HT-29 (cell line): ENCODE measurements at regions not wholly inside any gene's neighbourhood (a gene's known extent, or its start where the extent isn't known, plus 50 kb on each side); places are given as distances from the start of the nearest gene placed in this dataset. TPM values are rescaled to one million over a fixed set of nuclear protein-coding genes. Genes with fewer than 3 reads are reported as not detected.

Experiments
- DNase-seq: peaks from one replicate; pipeline ENCODE4 v3.0.0-alpha.2; 2015; ENCODE audit warnings: low spot score
- small RNA-seq: library from RNA; depleted of rRNA; stranded (forward); fragments of <200 nt; gene quantifications from one replicate; pipeline ENCODE3, GENCODE V24; 2014

DNA sequence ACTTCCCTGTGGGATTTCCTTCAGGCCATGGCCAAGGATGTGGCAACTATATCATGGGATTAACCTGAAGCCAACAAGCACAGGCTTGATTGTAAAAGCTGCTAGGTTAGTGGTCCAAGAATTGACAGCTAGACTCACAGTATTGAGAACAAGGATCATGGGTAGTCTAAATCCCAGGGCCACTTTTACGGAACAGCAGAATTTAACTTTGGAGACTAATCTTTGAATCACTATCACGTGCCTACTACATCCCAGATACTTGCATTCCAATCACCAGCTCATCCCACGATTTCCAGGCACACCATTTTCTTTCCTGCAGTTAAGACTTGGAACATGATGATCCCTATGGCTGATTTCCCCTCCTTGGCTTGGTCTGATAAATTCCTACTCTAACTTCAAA lies 65.6 kb upstream of the ADO start:
- no peak for DNase-seq

DNA sequence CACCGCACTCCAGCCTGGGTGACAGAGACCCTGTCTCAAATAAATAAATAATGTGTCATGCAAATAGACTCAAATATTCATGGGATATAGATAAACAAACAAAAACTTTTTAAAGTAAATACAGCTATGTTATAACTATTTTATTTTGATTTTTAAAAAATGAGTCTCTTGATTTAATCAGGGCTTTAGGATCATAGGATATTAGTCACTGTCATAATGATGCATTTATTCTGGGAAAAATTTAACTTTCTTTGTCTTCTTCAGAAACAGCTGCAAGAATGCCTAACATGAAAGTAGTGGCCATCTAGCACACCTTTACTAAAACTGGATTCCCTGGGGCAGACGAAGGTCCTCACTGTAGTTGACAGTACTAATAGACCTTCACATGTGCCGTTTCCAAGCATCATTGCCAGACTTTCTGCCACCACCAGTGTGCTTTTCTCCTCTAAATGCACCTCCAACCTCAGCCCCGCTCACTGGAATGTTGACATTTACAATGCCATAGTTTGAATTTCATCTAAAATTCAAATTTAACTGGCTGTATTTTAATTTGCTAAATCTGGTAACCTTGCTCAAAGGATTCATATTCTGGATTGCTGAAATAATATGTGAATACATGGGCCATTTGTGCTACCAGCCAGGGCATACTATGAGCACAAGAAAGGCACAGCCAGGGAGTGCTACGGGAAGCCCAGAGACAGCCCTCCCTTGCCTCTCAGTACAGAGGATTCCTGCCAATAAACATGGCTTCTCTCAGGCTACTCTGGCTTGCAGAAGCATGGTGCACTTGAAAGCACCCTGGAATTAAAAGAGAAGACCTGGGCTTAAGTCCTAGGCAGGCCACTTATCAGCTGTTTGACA lies 63.4 kb upstream of the ADO start:
- DNase-seq = no peak

DNA sequence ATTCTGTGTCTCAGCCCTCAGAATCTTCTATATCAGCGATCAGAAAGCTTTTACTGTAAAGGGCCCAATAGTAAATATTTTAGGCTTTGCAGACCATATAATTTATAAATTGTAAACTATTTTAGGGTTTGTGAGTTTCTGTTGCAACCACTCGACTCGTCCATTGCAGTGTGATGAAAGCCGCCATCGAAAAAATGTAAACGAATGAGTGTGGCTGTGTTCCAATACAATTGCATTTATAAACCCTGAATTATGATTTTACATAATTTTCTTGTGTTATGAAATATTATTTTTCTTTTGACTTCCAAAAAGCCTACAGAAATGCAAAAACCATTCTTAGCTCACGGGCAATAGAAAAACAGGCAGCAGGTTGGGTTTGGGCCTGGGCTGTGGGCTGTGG lies 62.5 kb upstream of the ADO start:
- DNase-seq = no peak

DNA sequence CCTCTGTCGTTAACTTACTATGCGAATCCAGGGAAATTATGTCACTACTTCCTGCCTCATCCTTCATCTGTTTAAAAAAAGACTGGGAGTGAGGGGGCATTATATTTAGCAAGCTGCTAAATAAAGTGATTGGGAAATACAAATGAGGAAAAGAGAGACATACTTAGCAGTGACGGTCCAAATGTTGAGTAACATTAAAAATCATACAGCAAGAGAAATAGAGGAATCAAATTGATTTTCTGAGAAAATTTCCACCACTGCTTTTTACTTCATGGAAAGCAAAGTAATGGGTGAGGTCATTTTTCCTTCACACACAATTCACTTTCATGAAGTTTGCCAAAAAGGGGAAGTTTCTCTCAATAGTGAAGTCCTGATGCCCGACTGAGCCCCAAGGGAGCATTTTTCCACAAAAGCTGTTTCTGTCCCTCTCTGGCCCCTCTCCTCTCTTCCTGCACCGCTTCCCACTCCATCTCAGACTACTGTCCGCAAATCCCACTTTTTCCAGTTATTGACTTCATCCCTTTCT lies 61.9 kb upstream of the ADO start:
- no peak for DNase-seq

DNA sequence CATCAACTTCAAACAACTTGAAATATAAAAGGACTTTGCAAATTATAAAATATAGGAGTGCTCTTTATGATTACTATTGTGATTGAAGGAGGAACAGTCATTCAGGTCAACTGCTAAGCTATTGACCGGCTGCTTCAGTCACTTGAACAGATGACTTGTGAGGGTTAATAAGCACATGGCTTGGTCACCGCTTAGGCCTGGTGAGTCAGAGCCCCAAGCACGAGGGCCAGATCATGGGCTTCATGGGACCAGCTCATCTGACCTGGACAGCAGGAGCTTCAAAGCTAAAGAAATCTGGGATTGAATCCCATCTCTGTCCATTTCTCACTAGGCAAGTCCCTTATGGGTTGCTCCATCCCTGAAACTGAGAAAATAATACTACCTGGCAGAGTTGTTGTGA lies 60.4 kb upstream of the ADO start:
- no peak for DNase-seq

DNA sequence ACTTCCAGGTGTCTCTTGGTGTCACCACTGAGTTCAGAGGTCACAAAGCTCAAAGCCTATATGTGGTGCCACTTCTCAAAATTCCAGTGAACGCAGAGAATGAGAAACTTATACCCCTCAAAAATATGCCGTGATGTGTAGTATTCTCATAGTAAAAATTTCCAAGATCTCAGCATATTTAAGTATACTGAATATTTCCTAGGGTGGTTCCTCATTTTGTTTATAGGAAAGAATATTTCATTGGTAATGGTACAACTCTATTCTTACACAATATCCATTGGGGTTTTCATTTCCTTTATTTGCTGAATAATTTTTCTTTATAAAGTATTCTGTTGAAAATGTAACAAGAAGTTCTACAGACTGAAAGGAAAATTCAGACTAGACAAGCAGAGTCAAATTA lies 58.9 kb upstream of the ADO start:
- no peak for DNase-seq

DNA sequence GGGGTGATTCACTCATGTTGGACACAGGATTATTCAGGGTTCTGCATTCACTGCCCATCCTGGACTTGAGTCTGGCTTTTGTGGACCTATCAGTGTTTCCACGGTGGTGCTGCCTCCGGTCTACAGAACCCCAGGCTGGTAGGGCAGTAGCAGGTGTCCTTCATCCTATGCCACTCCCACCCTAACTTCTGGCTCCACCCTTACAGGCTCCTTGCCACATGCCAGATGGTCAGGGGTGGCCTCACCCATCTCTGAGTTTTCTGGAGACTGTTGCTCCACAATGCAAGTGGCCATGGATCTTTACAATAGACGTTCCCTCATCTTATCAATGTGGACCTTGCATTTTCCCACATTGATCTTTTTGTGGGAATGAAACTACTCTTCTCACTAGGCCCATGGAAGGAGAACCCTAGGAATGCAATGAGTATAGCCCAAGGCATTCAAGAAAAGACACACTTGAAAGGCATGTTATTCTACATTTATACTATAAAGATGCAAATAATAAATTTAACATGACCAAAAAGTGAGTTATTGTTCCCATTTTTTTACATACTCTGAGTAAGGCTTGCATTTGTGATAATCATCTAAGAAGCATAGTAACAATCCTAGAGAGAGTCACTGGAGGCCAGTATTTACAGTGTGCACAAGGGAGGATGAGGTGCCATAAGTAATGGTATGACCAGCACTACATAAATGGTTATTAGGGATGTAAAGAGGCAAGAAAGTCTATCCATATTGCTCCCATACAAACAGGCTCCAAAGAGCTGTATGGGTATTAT lies 57.4 kb upstream of the ADO start:
- DNase-seq = no peak

DNA sequence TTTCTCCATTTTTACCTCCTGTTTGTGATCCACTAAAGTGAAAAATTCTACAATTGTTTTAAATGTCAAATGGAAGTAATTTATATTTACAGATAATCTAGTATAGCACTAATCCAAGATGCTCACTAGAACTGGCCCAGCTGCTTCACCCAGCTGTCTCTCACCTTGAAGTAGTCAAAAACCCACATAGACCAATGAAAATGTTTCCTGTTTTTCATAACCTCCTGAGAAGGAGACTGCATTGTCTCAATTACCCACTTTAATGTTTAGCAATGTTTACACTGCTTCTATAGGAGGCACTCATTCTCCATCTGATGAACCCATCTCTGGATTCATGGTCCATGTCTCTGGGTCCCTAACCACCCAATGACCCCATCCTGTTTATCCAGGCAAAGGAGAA lies 56.1 kb upstream of the ADO start:
- no peak for DNase-seq

DNA sequence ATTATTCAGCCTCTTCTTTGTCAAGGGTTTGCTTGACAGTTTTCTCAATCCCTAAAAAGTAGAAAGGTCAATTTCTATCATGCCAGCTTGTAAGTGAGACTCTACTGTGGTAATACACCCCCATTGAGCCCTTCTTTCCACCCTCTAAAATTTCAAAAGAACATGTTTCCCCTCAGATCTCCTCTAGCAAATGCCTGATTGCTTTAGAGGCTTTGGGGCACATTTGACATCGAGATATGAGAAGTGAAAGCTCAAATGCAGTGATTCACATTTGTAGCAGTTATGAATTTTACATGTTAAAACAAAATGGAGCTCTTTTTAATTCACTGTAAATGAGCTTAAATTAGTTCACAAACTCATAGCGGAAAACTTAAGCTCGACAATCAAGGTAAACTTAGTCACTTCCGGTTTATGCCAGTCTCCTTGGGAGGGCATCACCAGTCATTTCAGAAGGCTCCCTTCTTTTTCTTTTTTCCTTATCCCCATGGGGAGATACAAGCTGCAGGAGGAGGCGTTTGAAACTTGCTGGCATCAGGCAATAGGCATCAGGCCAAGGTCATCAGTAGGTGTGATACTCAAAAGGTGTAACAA lies 55.3 kb upstream of the ADO start:
- DNase-seq = no peak

Small RNAs in the stretch of these regions (small RNA-seq; reads per million reads assigned to genes)
- gene ALDH7A1P4 = not detected
